ENCODE measurements at regions not wholly inside any gene's neighbourhood (a gene's known extent, or its start where the extent isn't known, plus 50 kb on each side); places are given as distances from the start of the nearest gene placed in this dataset.

- H3K36me3 Mint-ChIP-seq (ENCODE audit: insufficient read depth in 1 of 3, low read depth in 3 of 3): no peaks in the 10 kb centered on the region; a peak in 1 of 7 replicates
- Histone ChIP-seq H3K18ac (ENCODE audit: insufficient read length, low read depth, low read length) (no peak overlapping the region), H3K27me3 (ENCODE audit: insufficient read depth, low read length) (no peaks in the 10 kb centered on the region), H2BK5ac (ENCODE audit: insufficient read length, low read length) (no peak overlapping the region), H3K79me1 (ENCODE audit: insufficient read depth, low read depth, low read length, poor library complexity, severe bottlenecking) (no peaks in the 10 kb centered on the region), H2BK15ac (ENCODE audit: low read depth, low read length) (no peak overlapping the region), H3K4me2 (ENCODE audit: insufficient read depth, insufficient read length, low read length) (no peak overlapping the region), H3T11ph (ENCODE audit: low read length) (no peak overlapping the region), H4K8ac (replicated peaks; ENCODE audit: insufficient read length, low read depth, low read length) (no peak overlapping the region), H2BK120ac (ENCODE audit: low read depth, low read length, poor library complexity, severe bottlenecking) (no peak overlapping the region), H3K79me2 (ENCODE audit: insufficient read depth, low read length) (no peaks in the 10 kb centered on the region), H4K91ac (ENCODE audit: insufficient read length, low read depth, low read length) (no peak overlapping the region), H3K27ac (ENCODE audit: insufficient read length, low read depth, low read length) (no peak overlapping the region), H3K4ac (ENCODE audit: low read depth, low read length) (no peak overlapping the region), H2AFZ (ENCODE audit: low read length) (no peak overlapping the region), H3K23me2 (ENCODE audit: insufficient read length, low read depth, low read length, poor library complexity, severe bottlenecking) (no peaks in the 10 kb centered on the region), H3K9me3 (ENCODE audit: control insufficient read depth, low read depth, low read length) (no peaks in the 10 kb centered on the region), H4K20me1 (ENCODE audit: control insufficient read depth, insufficient read depth, insufficient read length) (no peaks in the 10 kb centered on the region), H2BK20ac (ENCODE audit: low read depth, low read length, poor library complexity, severe bottlenecking) (no peak overlapping the region), H3K4me1 (ENCODE audit: insufficient read depth, low read length) (no peaks in the 10 kb centered on the region; the same call in 1 of the 2 replicates), H3K23ac (ENCODE audit: insufficient read length, low read depth, low read length) (no peak overlapping the region), H3K9ac (ENCODE audit: extremely low read depth, insufficient read length, low read length) (no peak overlapping the region), H2BK12ac (ENCODE audit: insufficient read length, low read depth, low read length) (no peak overlapping the region), H4K5ac (ENCODE audit: insufficient read length, low read depth, low read length) (no peak overlapping the region), H3K14ac (ENCODE audit: insufficient read depth, low read length) (no peak overlapping the region; the same call in 1 of the 2 replicates), H3K56ac (ENCODE audit: insufficient read length, low read depth, low read length) (no peak overlapping the region), H2AK5ac (ENCODE audit: insufficient read length, low read length) (no peak overlapping the region)
- no CpG with 5 or more reads among the region's 8 CpGs for WGBS (ENCODE audit: extremely low coverage, insufficient read length, low lambda C conversion rate)
- peak overlapping the region in 1 of 3 experiments; percentile 3; a peak in 1 of 7 replicates for H3K27ac Mint-ChIP-seq
- H3K9me3 Mint-ChIP-seq: peaks cover 0 to 2% of the 10 kb centered on the region in 2 experiments; a peak in 3 of 5 replicates
- H3K4me1 Mint-ChIP-seq: peaks cover 5 to 8% of the 10 kb centered on the region in 2 experiments
- no peak for TF ChIP-seq CTCF (conservative IDR thresholded peaks at IDR 0.05)
- no peak for DNase-seq
- no peak overlapping the region for H3K4me3 Mint-ChIP-seq
- no peaks in the 10 kb centered on the region for H3K27me3 Mint-ChIP-seq (ENCODE audit: low read depth)
These were observed 899.9 kb downstream of the C6orf118 start for GRCh38 chr6:164409309-164410009.

Data from H9 (cell line).